Common myeloid progenitor, CD34-positive (primary cell): ENCODE measurements at regions not wholly inside any gene's neighbourhood (a gene's known extent, or its start where the extent isn't known, plus 50 kb on each side); places are given as distances from the start of the nearest gene placed in this dataset.

ENCODE experiments used
- CTCF ChIA-PET: fragments of 350-600 bp; sonication (Branson Sonifier 250); formaldehyde crosslinking; loops from one replicate; lab custom pipeline; 2021; ENCODE audit warnings: antibody characterized with exemption; lab: Charles Lee
- POLR2A ChIA-PET: fragments of 350-600 bp; sonication (Branson Sonifier 250); formaldehyde crosslinking; loops from one replicate; lab custom pipeline; 2021; ENCODE audit warnings: antibody characterized with exemption; lab: Charles Lee
- DNase-seq, 3 donors: peaks; one replicate each; pipeline versions ENCODE4 v3.0.0 to v3.0.0-alpha.2; 2013
- H3K27ac ChIP-seq, 2 experiments: 1 replicate in 1 of 2; 2 replicates in 1 of 2; pipeline ENCODE4 v1.7.0; 2013; ENCODE audit warnings: inconsistent platforms in 2 of 2, low read length in 2 of 2, mild to moderate bottlenecking in 2 of 2, low read depth in 1 of 2, moderate library complexity in 1 of 2; ENCODE audit not compliant: severe bottlenecking in 2 of 2, insufficient read depth in 1 of 2, poor library complexity in 1 of 2
- H3K27me3 ChIP-seq, 5 experiments: replicated peaks in 2 of 5; 1 replicate in 3 of 5; 2 replicates in 2 of 5; pipeline versions ENCODE4 v1.6.1 to v1.7.0; 2013; ENCODE audit warnings: low read length in 4 of 5, mild to moderate bottlenecking in 2 of 5, moderate library complexity in 2 of 5, inconsistent platforms in 1 of 5; ENCODE audit not compliant: insufficient read depth in 5 of 5, control insufficient read depth in 4 of 5
- H3K36me3 ChIP-seq, 4 experiments: 1 replicate in 2 of 4; 2 replicates in 2 of 4; pipeline versions ENCODE4 v1.6.1 to v1.7.0; 2013; ENCODE audit warnings: low read length in 3 of 4, control low read depth in 1 of 4, mild to moderate bottlenecking in 1 of 4; ENCODE audit not compliant: control insufficient read depth in 4 of 4, insufficient read depth in 4 of 4
- H3K4me1 ChIP-seq, 4 experiments: 1 replicate in 3 of 4; 2 replicates in 1 of 4; pipeline versions ENCODE4 v1.6.1 to v1.7.1; 2013; ENCODE audit warnings: low read length in 3 of 4, mild to moderate bottlenecking in 3 of 4, control low read depth in 1 of 4, inconsistent platforms in 1 of 4, moderate library complexity in 1 of 4; ENCODE audit not compliant: control insufficient read depth in 4 of 4, insufficient read depth in 4 of 4; ENCODE audit errors: control extremely low read depth in 1 of 4
- H3K4me3 ChIP-seq, 7 experiments: 1 replicate in 4 of 7; 2 replicates in 3 of 7; pipeline versions ENCODE4 v1.5.1 to v1.7.0; 2013; ENCODE audit warnings: mild to moderate bottlenecking in 7 of 7, low read length in 6 of 7, moderate library complexity in 6 of 7, inconsistent platforms in 2 of 7, low read depth in 2 of 7, control low read depth in 1 of 7; ENCODE audit not compliant: insufficient read depth in 4 of 7, control insufficient read depth in 1 of 7; ENCODE audit errors: extremely low read depth in 1 of 7
- H3K9me3 ChIP-seq, 5 experiments: 1 replicate in 4 of 5; 2 replicates in 1 of 5; pipeline versions ENCODE4 v1.6.1 to v1.7.1; 2013; ENCODE audit warnings: low read length in 4 of 5, mild to moderate bottlenecking in 2 of 5, inconsistent platforms in 1 of 5, low read depth in 1 of 5, moderate library complexity in 1 of 5; ENCODE audit not compliant: control insufficient read depth in 4 of 5, insufficient read depth in 2 of 5; ENCODE audit errors: control extremely low read depth in 1 of 5
- WGBS: methylation state at CpG from one replicate; pipeline ENCODE4 v1.1.5; 2013; ENCODE audit not compliant: insufficient coverage; 5-methylcytosine and 5-hydroxymethylcytosine counted together

- CTCF ChIA-PET, result no interaction called here
- no peak overlapping the region for H3K4me3 ChIP-seq
- 100% methylated on average over 6 of the region's 10 CpGs for WGBS
- H3K36me3 ChIP-seq, result no peaks in the 10 kb centered on the region
- H3K4me1 ChIP-seq, result no peaks in the 10 kb centered on the region
- no peaks in the 10 kb centered on the region for H3K9me3 ChIP-seq
- DNase-seq, result no peak
- H3K27ac ChIP-seq, result no peak overlapping the region
- POLR2A ChIA-PET, result no interaction called here
- H3K27me3 ChIP-seq, result no peaks in the 10 kb centered on the region
These were observed 256.2 kb downstream of the PARN start for GRCh38 chr16:14373896-14374295.

GRCh38 chr16:14373406-14373805 lies 256.7 kb downstream of the PARN start:
- Histone ChIP-seq H3K4me3 (no peak overlapping the region), H3K9me3 (no peaks in the 10 kb centered on the region), H3K4me1 (no peaks in the 10 kb centered on the region), H3K27me3 (no peaks in the 10 kb centered on the region), H3K36me3 (no peaks in the 10 kb centered on the region), H3K27ac (no peak overlapping the region)
- ChIA-PET CTCF (no interaction called here), POLR2A (no interaction called here)
- WGBS, result 95% methylated on average over 11 of the region's 13 CpGs
- DNase-seq, result no peak

GRCh38 chr16:14372471-14372870 lies 257.6 kb downstream of the PARN start:
- H3K27me3 ChIP-seq, result no peaks in the 10 kb centered on the region
- 95% methylated on average over 2 of the region's 10 CpGs for WGBS
- no peaks in the 10 kb centered on the region for H3K36me3 ChIP-seq
- no peaks in the 10 kb centered on the region for H3K4me1 ChIP-seq
- CTCF ChIA-PET, result no interaction called here
- no peak for DNase-seq
- H3K9me3 ChIP-seq, result no peaks in the 10 kb centered on the region
- POLR2A ChIA-PET, result no interaction called here
- no peak overlapping the region for H3K4me3 ChIP-seq
- H3K27ac ChIP-seq, result no peak overlapping the region

GRCh38 chr16:14371778-14372431 lies 258.2 kb downstream of the PARN start:
- H3K4me3 ChIP-seq, result no peak overlapping the region
- H3K27ac ChIP-seq, result no peak overlapping the region
- WGBS, result 78% methylated on average over 5 of the region's 7 CpGs
- CTCF ChIA-PET, result no interaction called here
- no peak for DNase-seq
- no peaks in the 10 kb centered on the region for H3K36me3 ChIP-seq
- no peaks in the 10 kb centered on the region for H3K27me3 ChIP-seq
- H3K4me1 ChIP-seq, result no peaks in the 10 kb centered on the region
- POLR2A ChIA-PET, result no interaction called here
- H3K9me3 ChIP-seq, result no peaks in the 10 kb centered on the region

GRCh38 chr16:14370736-14371234 lies 259.3 kb downstream of the PARN start:
- H3K4me3 ChIP-seq, result no peak overlapping the region
- H3K27ac ChIP-seq, result no peak overlapping the region
- ChIA-PET CTCF (no interaction called here), POLR2A (no interaction called here)
- no peaks in the 10 kb centered on the region for H3K9me3 ChIP-seq
- WGBS, result 100% methylated on average over 1 of the region's 7 CpGs
- no peaks in the 10 kb centered on the region for H3K36me3 ChIP-seq
- no peak for DNase-seq
- no peaks in the 10 kb centered on the region for H3K4me1 ChIP-seq
- no peaks in the 10 kb centered on the region for H3K27me3 ChIP-seq

- WGBS, result 82% methylated on average over 23 of the region's 26 CpGs
- Histone ChIP-seq H3K27me3 (no peaks in the 10 kb centered on the region), H3K27ac (no peak overlapping the region), H3K4me1 (no peaks in the 10 kb centered on the region), H3K9me3 (no peaks in the 10 kb centered on the region), H3K4me3 (no peak overlapping the region), H3K36me3 (no peaks in the 10 kb centered on the region)
- no peak for DNase-seq
- ChIA-PET POLR2A (no interaction called here), CTCF (no interaction called here)
These were observed 260.1 kb downstream of the PARN start for GRCh38 chr16:14369734-14370598.

GRCh38 chr16:14368399-14368798 lies 261.7 kb downstream of the PARN start:
- H3K27ac ChIP-seq, result no peak overlapping the region
- no peaks in the 10 kb centered on the region for H3K27me3 ChIP-seq
- H3K4me1 ChIP-seq, result no peaks in the 10 kb centered on the region
- CTCF ChIA-PET, result interaction anchor here (0.6 kb wide), 1 partner anchor 494 kb away, joined by 4 read pairs; no protein-coding TSS in a partner anchor
- no peaks in the 10 kb centered on the region for H3K9me3 ChIP-seq
- no peak overlapping the region for H3K4me3 ChIP-seq
- no peak for DNase-seq
- POLR2A ChIA-PET, result no interaction called here
- no peaks in the 10 kb centered on the region for H3K36me3 ChIP-seq
- no CpG with 5 or more reads among the region's 3 CpGs for WGBS
